IMR-90 (cell line): ENCODE measurements at regions not wholly inside any gene's neighbourhood (a gene's known extent, or its start where the extent isn't known, plus 50 kb on each side); places are given as distances from the start of the nearest gene placed in this dataset.

Experiments
- ATAC-seq: fragments of 200-7000 bp; cut with Tn5 transposase; 2 replicates; pipeline ENCODE4 v1.9.1; 2020; ENCODE audit warnings: low read depth, mild to moderate bottlenecking, moderate library complexity
- BruUV-seq: library from RNA; stranded (reverse); fragments of 400-500 nt; replicated peaks from 2 replicates; lab custom pipeline; 2021; lab: Mats Ljungman, UMichigan
- CTCF ChIA-PET: fragments of 300-600 bp; formaldehyde crosslinking; extraction: SDS; loops from one replicate; lab custom pipeline; 2021; ENCODE audit warnings: antibody characterized with exemption; lab: Yijun Ruan, JAX
- POLR2A ChIA-PET: fragments of 300-600 bp; sonication (Branson Sonifier 250); formaldehyde crosslinking; loops from one replicate; lab custom pipeline; 2022; ENCODE audit warnings: antibody characterized with exemption; ENCODE audit not compliant: unreplicated experiment; lab: Charles Lee
- DNase-seq: peaks from one replicate; pipeline ENCODE4 v3.0.0; 2013
- H2AFZ ChIP-seq: replicated peaks from 2 replicates; pipeline ENCODE3; 2013; ENCODE audit warnings: low read length, mild to moderate bottlenecking; ENCODE audit not compliant: poor library complexity
- H2AK5ac ChIP-seq: 2 replicates; pipeline ENCODE4 v1.6.1; 2013; ENCODE audit warnings: low read depth, low read length, inconsistent platforms
- H2AK9ac ChIP-seq: replicated peaks from 2 replicates; pipeline ENCODE3; 2013; ENCODE audit warnings: mild to moderate bottlenecking, low read depth, low read length, moderate library complexity; ENCODE audit not compliant: poor library complexity
- H2BK120ac ChIP-seq: 2 replicates; pipeline ENCODE4 v1.6.1; 2013; ENCODE audit warnings: low read depth, low read length, inconsistent platforms
- H2BK15ac ChIP-seq: 3 replicates; pipeline ENCODE4 v1.6.1; 2013; ENCODE audit warnings: low read depth, low read length, inconsistent platforms
- H2BK20ac ChIP-seq: 2 replicates; pipeline ENCODE4 v1.6.1; 2013; ENCODE audit warnings: low read depth, mild to moderate bottlenecking, inconsistent platforms, low read length, moderate library complexity
- H2BK5ac ChIP-seq: 2 replicates; pipeline ENCODE4 v1.6.1; 2013; ENCODE audit warnings: mild to moderate bottlenecking, low read depth, low read length, inconsistent platforms; ENCODE audit not compliant: poor library complexity, severe bottlenecking
- H3K14ac ChIP-seq: replicated peaks from 2 replicates; pipeline ENCODE4 v1.6.1; 2013; ENCODE audit warnings: low read depth, low read length, inconsistent platforms
- H3K18ac ChIP-seq: 2 replicates; pipeline ENCODE4 v1.6.1; 2013; ENCODE audit warnings: low read depth, low read length, control low read depth
- H3K23ac ChIP-seq: 2 replicates; pipeline ENCODE4 v1.6.1; 2013; ENCODE audit warnings: low read depth, low read length, inconsistent platforms
- H3K27ac ChIP-seq: 2 replicates; pipeline ENCODE4 v1.5.1; 2013; ENCODE audit warnings: mild to moderate bottlenecking, control low read depth, low read length; ENCODE audit not compliant: insufficient read depth
- H3K27me3 ChIP-seq: 2 replicates; pipeline ENCODE4 v1.6.1; 2013; ENCODE audit warnings: low read length; ENCODE audit not compliant: control insufficient read depth, insufficient read depth
- H3K36me3 ChIP-seq: 2 replicates; pipeline ENCODE4 v1.6.1; 2013; ENCODE audit warnings: low read length, mixed read lengths; ENCODE audit not compliant: control insufficient read depth, insufficient read depth
- H3K4ac ChIP-seq: 2 replicates; pipeline ENCODE4 v1.6.1; 2013; ENCODE audit warnings: low read depth, low read length, inconsistent platforms
- H3K4me1 ChIP-seq: 2 replicates; pipeline ENCODE4 v1.6.1; 2013; ENCODE audit warnings: low read length, mixed read lengths; ENCODE audit not compliant: control insufficient read depth, insufficient read depth
- H3K4me2 ChIP-seq: 2 replicates; pipeline ENCODE4 v1.6.1; 2013; ENCODE audit warnings: low read depth, mild to moderate bottlenecking, control low read depth, low read length, moderate library complexity
- H3K4me3 ChIP-seq: 2 replicates; pipeline ENCODE4 v1.5.1; 2013; ENCODE audit warnings: low read depth, mild to moderate bottlenecking, control low read depth, low read length, moderate library complexity; ENCODE audit not compliant: insufficient read depth
- H3K56ac ChIP-seq: 2 replicates; pipeline ENCODE4 v1.6.1; 2013; ENCODE audit warnings: low read length, inconsistent platforms; ENCODE audit not compliant: insufficient read depth; ENCODE audit errors: extremely low read depth
- H3K79me1 ChIP-seq, 2 experiments: 2 replicates each; pipeline ENCODE4 v1.6.1; 2013; ENCODE audit warnings: low read length in 2 of 2, inconsistent platforms in 1 of 2, low read depth in 1 of 2
- H3K9ac ChIP-seq: 2 replicates; pipeline ENCODE4 v1.6.1; 2013; ENCODE audit warnings: low read depth, low read length, control low read depth
- H3K9me1 ChIP-seq: 2 replicates; pipeline ENCODE4 v1.6.1; 2013; ENCODE audit warnings: low read length, inconsistent platforms; ENCODE audit not compliant: insufficient read depth
- H3K9me3 ChIP-seq: 2 replicates; pipeline ENCODE4 v1.6.1; 2013; ENCODE audit warnings: low read length; ENCODE audit not compliant: control insufficient read depth, insufficient read depth
- H4K20me1 ChIP-seq: 2 replicates; pipeline ENCODE4 v1.6.1; 2013; ENCODE audit warnings: low read length, inconsistent platforms; ENCODE audit not compliant: insufficient read depth
- H4K5ac ChIP-seq: 2 replicates; pipeline ENCODE4 v1.6.1; 2013; ENCODE audit warnings: mild to moderate bottlenecking, low read depth, low read length, control low read depth
- H4K8ac ChIP-seq, 2 experiments: 2 replicates each; pipeline ENCODE4 v1.6.1; 2013; ENCODE audit warnings: low read depth in 2 of 2, low read length in 2 of 2, control low read depth in 1 of 2, inconsistent platforms in 1 of 2
- H4K91ac ChIP-seq: 2 replicates; pipeline ENCODE4 v1.6.1; 2013; ENCODE audit warnings: low read depth, low read length, inconsistent platforms; ENCODE audit not compliant: insufficient read depth
- BHLHE40 ChIP-seq: fragments of 150-350 bp; IDR thresholded peaks from 2 replicates; pipeline ENCODE4 v1.6.1; 2016; ENCODE audit warnings: mild to moderate bottlenecking, low read depth, low read length
- CEBPB ChIP-seq: IDR thresholded peaks from 2 replicates; pipeline ENCODE4 v1.6.1; 2012; ENCODE audit warnings: low read depth, low read length, improper control_type of control experiment
- CHD1 ChIP-seq: IDR thresholded peaks from 2 replicates; pipeline ENCODE4 v1.6.1; 2012; ENCODE audit warnings: low read depth, low read length, improper control_type of control experiment
- CTCF ChIP-seq: conservative IDR thresholded peaks from 2 replicates; pipeline ENCODE4 v1.5.1; 2012; ENCODE audit warnings: mild to moderate bottlenecking, low read depth, low read length, improper control_type of control experiment
- FOS ChIP-seq: fragments of 150-350 bp; IDR thresholded peaks from 2 replicates; pipeline ENCODE4 v1.6.1; 2016; ENCODE audit warnings: low read depth, low read length
- MAFK ChIP-seq: IDR thresholded peaks from 2 replicates; pipeline ENCODE4 v1.6.1; 2012; ENCODE audit warnings: low read depth, low read length, improper control_type of control experiment
- MAZ ChIP-seq: IDR thresholded peaks from 2 replicates; pipeline ENCODE4 v1.6.1; 2012; ENCODE audit warnings: low read depth, mild to moderate bottlenecking, low read length, improper control_type of control experiment, moderate library complexity, borderline replicate concordance
- MXI1 ChIP-seq: IDR thresholded peaks from 2 replicates; pipeline ENCODE4 v1.6.1; 2012; ENCODE audit warnings: low read depth, mild to moderate bottlenecking, low read length, moderate library complexity, borderline replicate concordance
- NFE2L2 ChIP-seq: fragments of 150-350 bp; IDR thresholded peaks from 2 replicates; pipeline ENCODE4 v1.6.1; 2016; ENCODE audit warnings: low read depth, mild to moderate bottlenecking, low read length
- POLR2A ChIP-seq: IDR thresholded peaks from 2 replicates; pipeline ENCODE4 v1.6.1; 2012; ENCODE audit warnings: mild to moderate bottlenecking, low read depth, low read length
- RAD21 ChIP-seq: IDR thresholded peaks from 2 replicates; pipeline ENCODE4 v1.6.1; 2012; ENCODE audit warnings: low read length, improper control_type of control experiment
- RCOR1 ChIP-seq: IDR thresholded peaks from 2 replicates; pipeline ENCODE4 v1.6.1; 2012; ENCODE audit warnings: mild to moderate bottlenecking, low read length, improper control_type of control experiment; ENCODE audit not compliant: insufficient replicate concordance
- RFX5 ChIP-seq: IDR thresholded peaks from 2 replicates; pipeline ENCODE4 v1.8.0; 2012; ENCODE audit warnings: low read depth, mild to moderate bottlenecking, low read length, moderate library complexity
- SMC3 ChIP-seq: fragments of 150-350 bp; IDR thresholded peaks from 2 replicates; pipeline ENCODE4 v1.6.1; 2016; ENCODE audit warnings: low read depth, mild to moderate bottlenecking, antibody characterized with exemption, low read length, moderate library complexity
- USF2 ChIP-seq: fragments of 150-350 bp; IDR thresholded peaks from 2 replicates; pipeline ENCODE4 v1.6.1; 2017; ENCODE audit warnings: mild to moderate bottlenecking, antibody characterized with exemption, low read length, low read depth
- WGBS, 2 experiments: methylation state at CpG; one replicate each; pipeline versions ENCODE4 v1.1.5 to v1.1.7; 2013; ENCODE audit warnings: missing lambda C conversion rate in 2 of 2; ENCODE audit not compliant: insufficient read length in 1 of 2; ENCODE audit errors: extremely low coverage in 2 of 2; 5-methylcytosine and 5-hydroxymethylcytosine counted together
- dilution Hi-C: fragments of 300-500 bp; cut with HindIII; formaldehyde crosslinking; loops from one replicate; pipeline ENCODE4 v1.14.3; 2018; ENCODE audit warnings: low sequenced_read_pairs; ENCODE audit not compliant: unreplicated experiment
- in situ Hi-C: fragments of 300-500 bp; cut with MboI; formaldehyde crosslinking; loops from 3 replicates; pipeline ENCODE4 v1.14.3; 2019; ENCODE audit warnings: low sequenced_read_pairs, inconsistent platforms, mixed read lengths
- intact Hi-C: fragments of 100-400 bp; cut with micrococcal nuclease; formaldehyde crosslinking; loops from 2 replicates; pipeline ENCODE4 v1.10.0; 2022
- TF ChIP-seq, protein P1 (sequence below): fragments of 150-350 bp; IDR thresholded peaks from 2 replicates; pipeline ENCODE4 v1.6.1; 2016; ENCODE audit warnings: low read depth, mild to moderate bottlenecking, low read length, moderate library complexity, borderline replicate concordance

- no peak overlapping the region for H3K27ac ChIP-seq
- no TSS peak for BruUV-seq
- peaks cover 3% of the 10 kb centered on the region; the same call in 1 of the 2 replicates for H3K9me1 ChIP-seq
- no peak overlapping the region for H2BK15ac ChIP-seq
- H3K27me3 ChIP-seq = no peaks in the 10 kb centered on the region
- intact Hi-C loops = no loop called here
- H3K4me2 ChIP-seq = no peak overlapping the region
- H2AK9ac ChIP-seq = no peak overlapping the region
- no peak overlapping the region for H3K56ac ChIP-seq
- H2AFZ ChIP-seq = no peak overlapping the region
- H3K9me3 ChIP-seq = no peaks in the 10 kb centered on the region
- H3K9ac ChIP-seq = no peak overlapping the region
- WGBS, 2 experiments = no CpG with 5 or more reads among the region's 3 CpGs
- H2BK120ac ChIP-seq = no peak overlapping the region
- dilution Hi-C loops = no loop called here
- H3K14ac ChIP-seq = no peak overlapping the region
- no peaks in the 10 kb centered on the region for H3K36me3 ChIP-seq
- H4K91ac ChIP-seq = no peak overlapping the region
- H4K8ac ChIP-seq = no peak overlapping the region
- no peak overlapping the region for H2BK5ac ChIP-seq
- H2AK5ac ChIP-seq = no peak overlapping the region
- H3K23ac ChIP-seq = no peak overlapping the region
- no peak overlapping the region for H4K5ac ChIP-seq
- ChIA-PET CTCF (no interaction called here), POLR2A (no interaction called here)
- H3K4me1 ChIP-seq = peaks cover 5% of the 10 kb centered on the region
- no peak overlapping the region for H2BK20ac ChIP-seq
- TF ChIP-seq RAD21 (no peak), MAFK (no peak), BHLHE40 (no peak), RCOR1 (no peak), NFE2L2 (no peak), RFX5 (no peak), MXI1 (no peak), USF2 (no peak), CEBPB (no peak), MAZ (no peak), SMC3 (no peak), FOS (no peak), POLR2A (no peak), CHD1 (no peak), CTCF (no peak)
- TF ChIP-seq, protein P1, sequence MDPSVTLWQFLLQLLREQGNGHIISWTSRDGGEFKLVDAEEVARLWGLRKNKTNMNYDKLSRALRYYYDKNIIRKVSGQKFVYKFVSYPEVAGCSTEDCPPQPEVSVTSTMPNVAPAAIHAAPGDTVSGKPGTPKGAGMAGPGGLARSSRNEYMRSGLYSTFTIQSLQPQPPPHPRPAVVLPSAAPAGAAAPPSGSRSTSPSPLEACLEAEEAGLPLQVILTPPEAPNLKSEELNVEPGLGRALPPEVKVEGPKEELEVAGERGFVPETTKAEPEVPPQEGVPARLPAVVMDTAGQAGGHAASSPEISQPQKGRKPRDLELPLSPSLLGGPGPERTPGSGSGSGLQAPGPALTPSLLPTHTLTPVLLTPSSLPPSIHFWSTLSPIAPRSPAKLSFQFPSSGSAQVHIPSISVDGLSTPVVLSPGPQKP = no peak
- H3K4me3 ChIP-seq = no peak overlapping the region
- no peak for ATAC-seq
- DNase-seq = no peak
- H3K79me1 ChIP-seq = no peaks in the 10 kb centered on the region
- no peak overlapping the region for H3K18ac ChIP-seq
- in situ Hi-C loops = no loop called here
- H4K20me1 ChIP-seq = no peaks in the 10 kb centered on the region
- no peak overlapping the region for H3K4ac ChIP-seq
Measured at GRCh38 chr14:37712976-37713431, 117.6 kb downstream of the TTC6 start.
